ENCODE measurements at regions not wholly inside any gene's neighbourhood (a gene's known extent, or its start where the extent isn't known, plus 50 kb on each side); places are given as distances from the start of the nearest gene placed in this dataset.

DNA sequence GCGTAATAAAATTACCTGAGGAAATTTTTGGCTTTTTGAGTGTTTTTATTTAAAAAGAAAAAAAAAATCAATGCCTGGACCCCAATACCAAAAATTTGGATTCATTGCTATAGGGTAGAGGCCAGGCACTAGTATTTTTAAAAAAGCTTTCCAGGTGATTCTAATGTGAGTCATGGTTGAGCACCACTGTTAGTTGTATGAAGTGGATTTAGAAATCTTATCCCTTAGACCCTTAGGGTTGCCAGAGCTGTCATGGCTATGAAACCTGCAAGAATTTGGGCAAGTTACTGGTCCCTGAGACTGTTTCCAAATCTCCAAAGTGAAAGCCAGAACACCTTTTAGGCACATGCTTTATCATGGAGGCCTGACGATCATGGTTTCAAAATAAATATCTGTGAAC is 262.5 kb downstream of the AHR start:
- Histone ChIP-seq H3K27me3 (replicated peaks; ENCODE audit: insufficient read depth, low read depth, low read length, poor library complexity) (no peaks in the 10 kb centered on the region), H3K36me3 (ENCODE audit: insufficient read depth, low read length, poor library complexity, severe bottlenecking) (no peaks in the 10 kb centered on the region), H3K27ac (ENCODE audit: low read depth, low read length, poor library complexity, severe bottlenecking) (no peak overlapping the region), H3K4me3 (ENCODE audit: low read depth, low read length, poor library complexity, severe bottlenecking) (no peak overlapping the region), H3K9me3 (ENCODE audit: low read depth, low read length, poor library complexity, severe bottlenecking) (no peaks in the 10 kb centered on the region), H3K4me1 (ENCODE audit: insufficient read depth, low read length, poor library complexity, severe bottlenecking) (no peaks in the 10 kb centered on the region)
- no TSS peak for BruUV-seq (replicated peaks)
- CTCF ChIA-PET: no interaction called here
- TF ChIP-seq, protein P1, sequence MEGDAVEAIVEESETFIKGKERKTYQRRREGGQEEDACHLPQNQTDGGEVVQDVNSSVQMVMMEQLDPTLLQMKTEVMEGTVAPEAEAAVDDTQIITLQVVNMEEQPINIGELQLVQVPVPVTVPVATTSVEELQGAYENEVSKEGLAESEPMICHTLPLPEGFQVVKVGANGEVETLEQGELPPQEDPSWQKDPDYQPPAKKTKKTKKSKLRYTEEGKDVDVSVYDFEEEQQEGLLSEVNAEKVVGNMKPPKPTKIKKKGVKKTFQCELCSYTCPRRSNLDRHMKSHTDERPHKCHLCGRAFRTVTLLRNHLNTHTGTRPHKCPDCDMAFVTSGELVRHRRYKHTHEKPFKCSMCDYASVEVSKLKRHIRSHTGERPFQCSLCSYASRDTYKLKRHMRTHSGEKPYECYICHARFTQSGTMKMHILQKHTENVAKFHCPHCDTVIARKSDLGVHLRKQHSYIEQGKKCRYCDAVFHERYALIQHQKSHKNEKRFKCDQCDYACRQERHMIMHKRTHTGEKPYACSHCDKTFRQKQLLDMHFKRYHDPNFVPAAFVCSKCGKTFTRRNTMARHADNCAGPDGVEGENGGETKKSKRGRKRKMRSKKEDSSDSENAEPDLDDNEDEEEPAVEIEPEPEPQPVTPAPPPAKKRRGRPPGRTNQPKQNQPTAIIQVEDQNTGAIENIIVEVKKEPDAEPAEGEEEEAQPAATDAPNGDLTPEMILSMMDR (conservative IDR thresholded peaks at IDR 0.05; ENCODE audit: low read depth, low read length): no peak
- no peak for TF ChIP-seq EZH2 (IDR thresholded peaks at IDR 0.05; ENCODE audit: borderline replicate concordance, low read depth, low read length, poor library complexity, severe bottlenecking)
- intact Hi-C loops (cut with micrococcal nuclease; ENCODE audit: unreplicated experiment): no loop called here
- DNase-seq (ENCODE audit: low spot score): no peak
- POLR2A ChIA-PET (ENCODE audit: low non-redundant PET): no interaction called here

DNA sequence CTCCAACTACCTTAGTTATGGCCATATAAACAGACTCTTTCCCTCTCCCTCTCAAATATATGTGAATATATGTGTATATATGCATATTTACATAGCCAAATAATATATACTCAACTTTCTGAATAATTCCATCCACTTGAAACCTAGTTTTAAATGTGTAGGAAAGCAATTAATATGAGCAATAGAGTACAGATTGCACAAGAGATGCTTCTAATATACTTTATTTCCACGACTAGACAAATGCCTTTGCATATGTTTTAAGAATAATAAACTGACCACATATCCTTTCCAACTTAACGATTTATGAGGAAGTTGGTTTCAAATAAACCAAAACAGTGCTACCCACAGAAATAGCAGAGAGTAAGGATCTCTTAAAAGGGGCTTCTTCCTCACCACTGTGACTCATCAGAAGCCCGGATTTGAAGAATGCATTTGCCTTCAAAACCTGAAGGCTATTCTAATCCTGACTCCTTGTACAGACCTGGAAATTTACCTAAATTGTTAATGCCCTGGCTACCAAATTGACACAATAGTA is 266.3 kb downstream of the AHR start:
- ChIA-PET POLR2A (ENCODE audit: low non-redundant PET) (no interaction called here), CTCF (no interaction called here)
- H3K4me3 ChIP-seq (ENCODE audit: low read depth, low read length, poor library complexity, severe bottlenecking): no peak overlapping the region
- TF ChIP-seq EZH2 (IDR thresholded peaks at IDR 0.05; ENCODE audit: borderline replicate concordance, low read depth, low read length, poor library complexity, severe bottlenecking): no peak
- TF ChIP-seq, protein P1 (conservative IDR thresholded peaks at IDR 0.05; ENCODE audit: low read depth, low read length): no peak
- intact Hi-C loops (cut with micrococcal nuclease; ENCODE audit: unreplicated experiment): no loop called here
- H3K9me3 ChIP-seq (ENCODE audit: low read depth, low read length, poor library complexity, severe bottlenecking): no peaks in the 10 kb centered on the region
- H3K27ac ChIP-seq (ENCODE audit: low read depth, low read length, poor library complexity, severe bottlenecking): no peak overlapping the region
- no peaks in the 10 kb centered on the region for H3K27me3 ChIP-seq (replicated peaks; ENCODE audit: insufficient read depth, low read depth, low read length, poor library complexity)
- no peak for DNase-seq (ENCODE audit: low spot score)
- BruUV-seq (replicated peaks): no TSS peak
- H3K4me1 ChIP-seq (ENCODE audit: insufficient read depth, low read length, poor library complexity, severe bottlenecking): no peaks in the 10 kb centered on the region
- H3K36me3 ChIP-seq (ENCODE audit: insufficient read depth, low read length, poor library complexity, severe bottlenecking): no peaks in the 10 kb centered on the region

- H3K27ac ChIP-seq (ENCODE audit: low read depth, low read length, poor library complexity, severe bottlenecking): no peak overlapping the region
- H3K4me1 ChIP-seq (ENCODE audit: insufficient read depth, low read length, poor library complexity, severe bottlenecking): no peaks in the 10 kb centered on the region
- intact Hi-C loops (cut with micrococcal nuclease; ENCODE audit: unreplicated experiment): no loop called here
- peak; percentile 25 for DNase-seq (ENCODE audit: low spot score)
- H3K27me3 ChIP-seq (replicated peaks; ENCODE audit: insufficient read depth, low read depth, low read length, poor library complexity): no peaks in the 10 kb centered on the region
- TF ChIP-seq, protein P1 (conservative IDR thresholded peaks at IDR 0.05; ENCODE audit: low read depth, low read length): no peak
- TF ChIP-seq EZH2 (IDR thresholded peaks at IDR 0.05; ENCODE audit: borderline replicate concordance, low read depth, low read length, poor library complexity, severe bottlenecking): no peak
- CTCF ChIA-PET: no interaction called here
- POLR2A ChIA-PET (ENCODE audit: low non-redundant PET): no interaction called here
- H3K36me3 ChIP-seq (ENCODE audit: insufficient read depth, low read length, poor library complexity, severe bottlenecking): no peaks in the 10 kb centered on the region
- BruUV-seq (replicated peaks): no TSS peak
- no peaks in the 10 kb centered on the region for H3K9me3 ChIP-seq (ENCODE audit: low read depth, low read length, poor library complexity, severe bottlenecking)
- no peak overlapping the region for H3K4me3 ChIP-seq (ENCODE audit: low read depth, low read length, poor library complexity, severe bottlenecking)
These were observed 281.7 kb downstream of the AHR start for GRCh38 chr7:17580141-17580540.
